Prostate gland (tissue), 2 donors: ENCODE measurements at regions not wholly inside any gene's neighbourhood (a gene's known extent, or its start where the extent isn't known, plus 50 kb on each side); places are given as distances from the start of the nearest gene placed in this dataset.

Experiments
- POLR2A ChIP-seq: fragments of 450-650 bp; IDR thresholded peaks from one replicate; pipeline ENCODE4 v1.6.1; 2016; ENCODE audit warnings: antibody characterized with exemption, mild to moderate bottlenecking
- TF ChIP-seq, protein P1 (sequence below), 4 experiments: fragments of 200-600 bp in 2 of 4; fragments of 450-650 bp in 2 of 4; sonication (generic) in 2 of 4; IDR thresholded peaks; 1 replicate in 3 of 4; 2 replicates in 1 of 4; pipeline ENCODE4 v1.5.1; 2016 to 2019; ENCODE audit warnings: antibody characterized with exemption in 4 of 4, mild to moderate bottlenecking in 2 of 4, moderate library complexity in 2 of 4

GRCh38 chr2:14221466-14221865, 411.1 kb upstream of the LRATD1 start:
- TF ChIP-seq, protein P1, sequence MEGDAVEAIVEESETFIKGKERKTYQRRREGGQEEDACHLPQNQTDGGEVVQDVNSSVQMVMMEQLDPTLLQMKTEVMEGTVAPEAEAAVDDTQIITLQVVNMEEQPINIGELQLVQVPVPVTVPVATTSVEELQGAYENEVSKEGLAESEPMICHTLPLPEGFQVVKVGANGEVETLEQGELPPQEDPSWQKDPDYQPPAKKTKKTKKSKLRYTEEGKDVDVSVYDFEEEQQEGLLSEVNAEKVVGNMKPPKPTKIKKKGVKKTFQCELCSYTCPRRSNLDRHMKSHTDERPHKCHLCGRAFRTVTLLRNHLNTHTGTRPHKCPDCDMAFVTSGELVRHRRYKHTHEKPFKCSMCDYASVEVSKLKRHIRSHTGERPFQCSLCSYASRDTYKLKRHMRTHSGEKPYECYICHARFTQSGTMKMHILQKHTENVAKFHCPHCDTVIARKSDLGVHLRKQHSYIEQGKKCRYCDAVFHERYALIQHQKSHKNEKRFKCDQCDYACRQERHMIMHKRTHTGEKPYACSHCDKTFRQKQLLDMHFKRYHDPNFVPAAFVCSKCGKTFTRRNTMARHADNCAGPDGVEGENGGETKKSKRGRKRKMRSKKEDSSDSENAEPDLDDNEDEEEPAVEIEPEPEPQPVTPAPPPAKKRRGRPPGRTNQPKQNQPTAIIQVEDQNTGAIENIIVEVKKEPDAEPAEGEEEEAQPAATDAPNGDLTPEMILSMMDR (IDR thresholded peaks at IDR 0.05): no peak
- no peak for TF ChIP-seq POLR2A
